Fibroblast of skin of left quadriceps (primary cell): ENCODE measurements at regions not wholly inside any gene's neighbourhood (a gene's known extent, or its start where the extent isn't known, plus 50 kb on each side); places are given as distances from the start of the nearest gene placed in this dataset.
"Not testable (repeated sequence)": the region's sequence is repeated elsewhere in the genome, so short reads cannot be mapped to it uniquely, and the experiment has no call there.

ENCODE experiments used
- DNase-seq, 2 experiments: peaks; one replicate each; pipeline ENCODE4 v3.0.0-alpha.2; 2013; ENCODE audit warnings: low read depth in 2 of 2

DNA sequence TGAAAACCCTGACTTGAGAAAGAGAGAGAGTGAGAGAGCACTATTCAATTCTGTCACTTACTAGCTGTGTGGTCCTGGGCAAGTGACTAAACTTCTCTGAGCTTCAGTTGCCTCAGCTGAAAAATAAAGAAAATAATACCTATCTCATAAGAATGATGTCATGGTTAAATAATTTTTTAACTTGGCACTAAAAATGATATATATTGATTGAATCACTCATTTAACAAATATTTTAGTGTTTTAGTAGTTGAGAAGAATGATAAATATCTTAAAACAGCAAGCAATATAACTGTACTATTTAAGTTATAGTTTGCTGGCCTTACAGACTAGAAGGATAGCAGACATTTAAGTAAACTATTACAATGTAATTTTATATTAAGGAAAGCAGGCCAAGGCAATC is 764.2 kb downstream of the DIAPH3 start:
- DNase-seq, result no peak

DNA sequence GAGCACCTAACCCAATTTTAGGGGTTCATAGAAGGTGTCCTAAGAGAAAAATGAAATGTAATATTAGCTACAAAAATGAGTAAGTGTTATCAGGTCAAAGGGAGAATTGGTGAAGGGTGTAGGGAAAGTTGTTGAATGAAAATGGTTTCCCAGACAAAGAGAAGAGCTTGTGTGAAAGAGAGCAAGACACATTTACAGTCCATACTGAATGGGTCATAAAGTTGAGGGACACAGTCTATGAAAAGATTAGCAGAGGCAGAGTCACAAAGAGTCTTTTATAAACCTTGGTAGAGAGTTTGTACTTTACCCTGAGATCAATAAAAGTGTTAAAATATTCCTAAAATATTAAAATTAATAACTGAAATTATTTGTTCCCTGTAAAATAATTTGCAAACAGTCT is 759.4 kb downstream of the DIAPH3 start:
- DNase-seq, result no peak

DNA sequence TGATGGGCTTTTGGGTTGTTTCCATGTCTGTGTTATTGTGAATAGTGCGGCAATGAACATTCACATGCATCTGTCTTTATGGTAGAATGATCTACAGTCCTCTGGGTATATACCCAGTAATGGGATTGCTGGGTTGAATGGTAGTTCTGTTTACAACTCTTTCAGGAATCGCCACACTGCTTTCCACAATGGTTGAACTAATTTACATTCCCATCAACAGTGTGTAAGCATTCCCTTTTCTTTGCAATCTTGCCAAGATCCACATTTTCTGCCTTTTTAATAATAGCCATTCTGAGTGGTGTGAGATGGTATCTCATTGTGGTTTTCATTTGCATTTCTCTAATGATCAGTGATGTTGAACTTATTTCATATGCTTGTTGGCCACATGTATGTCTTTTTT is 756.5 kb downstream of the DIAPH3 start:
- not testable (repeated sequence) for DNase-seq

DNA sequence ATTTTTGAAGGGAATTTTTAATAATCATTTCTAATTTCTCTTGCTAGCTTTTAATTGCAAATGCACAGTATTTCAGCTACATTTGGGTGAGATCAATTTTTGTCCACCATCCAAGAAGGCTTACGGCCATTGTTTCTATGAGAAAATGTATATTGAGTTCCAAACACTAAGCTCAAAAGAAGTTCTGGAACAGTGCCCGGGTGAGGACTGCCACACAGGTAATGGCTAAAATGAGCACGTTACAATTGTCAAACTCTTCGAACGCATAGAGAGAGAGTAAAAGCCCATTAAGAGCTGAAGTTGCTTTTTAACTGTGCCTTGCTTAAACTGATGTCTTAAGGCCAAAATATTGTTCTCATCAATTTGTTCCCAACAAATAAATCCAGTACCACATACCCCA is 755.0 kb downstream of the DIAPH3 start:
- DNase-seq, result no peak

DNA sequence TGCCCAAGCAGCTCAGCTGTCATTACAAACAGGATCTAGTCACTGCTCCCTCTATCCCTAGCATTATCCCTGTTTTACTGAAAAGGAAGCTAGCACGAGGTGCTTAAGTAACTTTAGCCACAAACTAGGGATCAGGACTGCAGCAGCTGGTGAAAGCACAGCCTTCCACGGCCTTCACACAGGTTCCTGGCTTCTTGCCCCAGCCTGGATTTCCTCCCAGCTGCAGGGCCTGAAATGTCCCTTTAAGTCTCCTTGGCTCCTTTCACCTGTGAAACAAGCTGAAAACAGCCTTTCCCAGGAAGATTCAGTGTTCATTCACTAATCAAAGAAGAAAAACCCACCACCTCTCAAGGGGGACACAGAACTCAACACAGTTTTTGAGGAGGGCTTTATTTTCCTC is 754.5 kb downstream of the DIAPH3 start:
- no peak for DNase-seq

DNA sequence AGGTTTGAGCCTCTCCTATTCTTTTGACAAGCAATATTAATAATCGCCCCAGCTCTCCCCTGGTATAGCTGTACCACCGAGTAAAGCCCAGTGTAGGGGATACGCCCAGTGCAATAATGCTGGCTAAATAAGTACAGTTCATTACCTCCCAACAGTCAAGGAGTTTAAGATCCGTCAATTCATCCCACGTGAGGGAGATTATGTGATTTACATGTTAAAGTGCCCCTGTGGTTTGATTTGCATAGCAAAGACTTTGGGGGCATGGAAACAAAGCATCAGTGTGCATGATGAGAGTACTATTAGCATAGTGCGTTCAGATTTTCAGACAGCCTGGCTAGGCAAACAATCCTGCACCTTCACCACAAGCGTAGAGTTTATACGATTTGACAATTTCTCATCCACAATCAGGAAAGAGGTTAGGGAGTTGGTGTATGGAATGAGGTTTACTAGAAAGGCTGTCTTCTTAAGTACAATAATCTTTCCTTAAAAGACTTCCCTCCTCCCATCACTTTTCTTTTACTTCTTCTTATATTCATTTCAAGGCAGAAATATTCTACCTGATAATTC is 754.0 kb downstream of the DIAPH3 start:
- DNase-seq, result no peak

DNA sequence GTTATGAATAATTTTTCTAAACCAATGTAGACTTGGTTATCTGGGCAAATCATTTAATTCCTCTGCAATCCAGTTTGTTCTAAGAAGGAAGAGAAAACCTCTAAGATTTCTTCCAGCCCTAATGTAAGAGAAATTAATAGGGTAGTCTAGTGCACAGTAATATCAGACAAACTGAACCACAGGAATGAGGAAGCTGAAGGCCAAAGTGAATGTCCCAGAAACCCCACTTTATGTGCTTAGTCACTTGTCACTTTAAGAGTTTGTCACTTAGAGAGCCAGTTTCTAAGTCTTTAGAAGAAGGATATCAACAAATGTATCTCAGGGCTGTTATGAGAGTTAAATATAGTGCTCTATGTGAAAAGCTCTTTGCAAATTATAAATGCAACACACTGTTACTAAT is 750.6 kb downstream of the DIAPH3 start:
- DNase-seq, result no peak

DNA sequence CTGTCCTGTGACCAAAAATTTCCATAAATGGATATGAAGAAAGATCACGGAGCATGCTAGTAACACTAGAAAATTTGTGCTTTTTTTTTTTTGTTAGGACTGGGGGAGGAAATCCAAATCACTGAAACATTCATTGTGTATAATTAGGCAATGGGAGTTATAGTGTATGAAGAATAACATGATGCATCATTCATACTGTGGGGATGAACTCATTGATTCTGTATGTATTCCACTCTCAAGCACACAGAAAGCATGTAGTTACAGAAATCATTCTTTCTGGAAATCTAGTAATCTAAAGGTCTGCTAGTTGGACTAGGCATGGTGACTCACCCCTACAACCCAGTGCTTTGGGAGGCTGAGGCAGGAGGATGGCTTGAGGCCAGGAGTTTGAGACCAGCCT is 749.7 kb downstream of the DIAPH3 start:
- DNase-seq, result no peak

DNA sequence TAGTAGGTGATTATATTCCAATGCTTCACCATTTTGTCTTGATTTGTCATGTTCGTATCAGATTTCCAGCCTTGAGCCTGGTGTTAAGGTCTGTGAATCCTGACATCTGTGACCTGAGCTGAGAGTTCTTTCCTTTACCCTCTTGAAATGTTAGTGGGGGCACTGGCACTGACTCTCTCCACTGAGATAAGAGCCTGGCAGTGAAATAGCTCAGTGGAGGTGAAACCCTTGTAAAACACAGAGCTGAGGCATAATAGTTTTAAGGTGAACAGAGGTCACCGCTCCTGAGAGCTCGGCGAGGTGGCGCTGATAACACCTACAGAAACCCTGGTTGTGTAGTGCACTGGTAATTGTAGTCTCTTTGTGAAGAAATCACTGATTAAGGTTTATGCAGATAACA is 748.2 kb downstream of the DIAPH3 start:
- no peak for DNase-seq

DNA sequence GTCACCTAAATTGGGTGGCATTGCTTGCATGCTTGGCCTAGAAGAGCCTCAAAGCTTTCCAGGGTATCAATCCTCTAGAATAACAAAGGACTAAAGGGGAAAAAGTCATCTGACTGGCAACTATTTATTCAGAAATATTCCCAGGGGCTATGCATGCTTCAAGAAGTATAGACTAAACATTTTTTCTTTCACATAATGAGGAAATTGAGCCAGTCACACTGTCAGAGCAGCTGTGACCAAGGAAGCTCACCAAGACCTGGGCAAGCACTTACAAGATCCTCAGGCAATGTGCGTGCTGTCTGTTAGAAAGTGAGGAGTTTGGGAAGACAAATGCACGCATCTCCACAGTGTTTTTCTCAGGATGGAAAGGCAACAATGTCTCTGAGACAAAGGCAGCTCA is 747.2 kb downstream of the DIAPH3 start:
- DNase-seq, result no peak

DNA sequence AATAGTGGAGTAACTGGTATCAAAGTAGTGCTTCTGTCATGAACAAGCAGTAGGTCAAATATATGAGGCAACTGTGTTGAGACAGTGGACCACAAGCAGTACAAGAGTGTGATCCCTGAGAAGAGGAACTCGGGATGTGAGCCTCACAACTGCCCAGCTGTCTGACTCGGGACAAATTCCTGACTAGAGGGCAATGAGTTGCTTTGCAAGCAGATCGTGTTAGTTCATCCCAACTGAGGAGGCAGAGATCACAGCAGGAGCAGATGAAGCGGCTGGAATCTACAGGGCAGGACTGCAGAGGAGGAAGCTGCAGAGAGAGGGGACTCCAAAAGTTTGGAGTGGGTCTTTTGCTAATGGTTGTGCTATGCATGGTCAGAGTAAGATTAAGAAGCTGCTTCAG is 741.1 kb downstream of the DIAPH3 start:
- DNase-seq, result no peak

DNA sequence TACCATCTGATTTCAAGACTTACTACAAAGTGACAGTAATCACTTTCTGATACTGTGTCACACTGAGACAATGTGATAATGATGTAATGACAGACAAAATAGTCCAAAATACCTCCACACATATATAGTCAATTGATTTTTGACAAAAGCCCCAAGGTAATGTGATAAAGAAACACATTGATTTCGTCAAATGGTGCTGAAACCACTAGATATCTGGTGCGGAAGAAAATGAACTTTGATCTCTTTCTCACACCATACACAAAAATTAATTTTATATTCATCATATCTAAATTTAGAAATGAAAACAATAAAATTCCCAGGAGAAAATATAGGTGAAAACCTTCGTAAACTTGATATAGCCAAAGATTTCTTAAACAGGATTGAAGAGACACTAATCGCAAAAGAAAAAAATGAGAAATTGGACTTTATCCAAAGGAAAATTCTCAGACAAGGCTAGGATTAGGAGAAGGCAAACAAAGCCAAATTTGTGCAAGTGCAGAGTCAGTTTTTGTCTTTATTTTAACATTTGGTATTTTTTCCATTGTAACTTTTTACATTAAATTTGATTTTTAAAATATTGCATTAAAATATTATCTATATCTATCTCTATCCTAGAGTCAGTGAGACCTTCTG is 739.9 kb downstream of the DIAPH3 start:
- no peak for DNase-seq

DNA sequence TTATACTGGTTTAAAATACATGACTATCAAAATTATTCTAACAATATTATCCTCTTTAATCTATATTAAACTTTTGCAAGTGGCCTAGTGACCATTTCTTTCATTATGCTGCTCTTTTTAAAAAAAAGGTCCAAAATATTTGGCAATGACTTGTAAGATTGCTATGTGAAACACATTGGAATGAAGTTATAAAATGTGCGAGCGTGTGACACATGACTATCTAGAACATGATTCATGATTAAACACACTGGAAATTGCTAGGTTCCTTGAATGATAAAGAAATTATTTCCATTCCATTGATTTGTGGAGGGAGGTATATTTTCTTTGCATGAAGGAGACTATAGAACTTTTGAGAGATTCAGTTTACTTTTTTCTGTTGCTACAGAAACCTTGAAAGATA is 739.1 kb downstream of the DIAPH3 start:
- peak; percentile 19 to 30 for DNase-seq

DNA sequence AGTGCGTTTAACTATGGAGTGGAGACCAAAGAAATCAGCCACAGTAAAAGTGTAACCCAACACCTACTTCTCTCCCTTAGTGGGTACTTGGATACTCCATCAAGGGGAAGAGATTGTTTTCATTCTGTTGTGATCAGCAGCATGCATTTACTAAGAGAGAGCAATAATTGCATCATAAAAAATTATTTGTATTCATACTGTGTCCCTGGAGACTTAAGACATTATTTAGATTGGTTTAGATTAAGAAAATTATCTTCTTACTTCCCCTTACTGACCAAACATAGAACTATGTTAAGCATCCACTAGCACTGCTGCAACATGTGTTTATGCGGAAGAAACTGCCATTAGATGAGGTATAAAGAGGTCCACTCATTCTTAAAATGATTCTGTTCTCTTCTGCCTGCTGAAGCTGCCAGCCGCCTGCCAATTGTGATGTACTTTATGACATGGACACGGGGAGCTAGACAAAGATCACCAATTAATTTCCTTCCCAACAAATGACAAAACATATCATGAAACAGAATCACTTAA is 738.5 kb downstream of the DIAPH3 start:
- DNase-seq, result peak; percentile 61 to 63

DNA sequence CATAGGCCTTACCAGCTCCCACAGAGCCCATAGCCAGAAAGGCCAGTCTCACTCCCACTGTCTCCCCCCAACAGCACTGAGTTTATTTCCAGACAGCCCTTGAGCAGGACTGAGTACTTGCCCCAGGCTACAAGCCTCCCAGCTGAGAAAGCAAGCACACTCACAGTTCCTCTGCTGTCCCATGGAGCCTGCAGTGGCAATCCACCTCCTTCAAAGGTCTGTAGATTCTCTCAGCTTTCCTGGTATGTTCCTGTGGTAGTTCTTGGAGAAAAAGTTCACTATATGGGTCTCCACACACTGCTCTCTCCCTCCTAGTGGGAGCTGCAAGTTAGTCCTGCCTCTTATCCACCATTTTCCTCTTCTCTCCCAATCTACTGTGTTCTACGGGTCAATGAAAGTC is 728.7 kb downstream of the DIAPH3 start:
- DNase-seq, result no peak

DNA sequence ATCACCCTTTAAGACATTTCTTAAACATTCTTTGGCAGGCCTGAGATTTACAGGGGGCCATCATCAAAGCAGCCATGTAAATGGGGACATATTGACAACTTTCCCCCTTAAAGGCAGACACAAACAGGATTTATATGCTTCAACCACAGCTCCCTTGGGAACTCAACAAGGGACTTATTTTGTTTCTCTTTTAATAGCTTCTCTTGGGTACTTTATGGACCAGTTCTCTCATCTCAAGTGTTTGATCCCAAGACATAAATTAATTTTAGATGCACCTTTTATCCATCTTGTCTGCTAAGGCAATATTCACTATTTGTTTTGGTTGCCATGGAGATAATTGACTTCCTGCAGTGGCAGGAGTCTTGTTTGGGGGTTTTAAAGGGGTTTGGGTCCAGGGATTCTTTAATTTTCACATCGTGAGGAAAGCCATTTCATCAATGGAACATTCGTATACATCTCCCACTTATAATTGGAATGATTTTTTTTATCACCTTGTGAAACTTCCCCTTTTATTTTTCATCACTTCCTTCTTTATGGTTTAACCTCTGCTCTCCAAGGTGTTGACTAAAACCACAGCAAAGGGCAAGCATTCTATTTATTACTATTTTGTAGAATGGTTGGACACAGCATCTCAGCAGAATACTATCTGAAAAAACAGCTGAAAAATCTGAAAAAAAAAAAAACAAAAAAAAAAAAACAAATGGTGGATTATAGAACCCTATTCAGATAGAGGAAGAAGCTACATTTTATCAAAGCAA is 726.0 kb downstream of the DIAPH3 start:
- no peak for DNase-seq

DNA sequence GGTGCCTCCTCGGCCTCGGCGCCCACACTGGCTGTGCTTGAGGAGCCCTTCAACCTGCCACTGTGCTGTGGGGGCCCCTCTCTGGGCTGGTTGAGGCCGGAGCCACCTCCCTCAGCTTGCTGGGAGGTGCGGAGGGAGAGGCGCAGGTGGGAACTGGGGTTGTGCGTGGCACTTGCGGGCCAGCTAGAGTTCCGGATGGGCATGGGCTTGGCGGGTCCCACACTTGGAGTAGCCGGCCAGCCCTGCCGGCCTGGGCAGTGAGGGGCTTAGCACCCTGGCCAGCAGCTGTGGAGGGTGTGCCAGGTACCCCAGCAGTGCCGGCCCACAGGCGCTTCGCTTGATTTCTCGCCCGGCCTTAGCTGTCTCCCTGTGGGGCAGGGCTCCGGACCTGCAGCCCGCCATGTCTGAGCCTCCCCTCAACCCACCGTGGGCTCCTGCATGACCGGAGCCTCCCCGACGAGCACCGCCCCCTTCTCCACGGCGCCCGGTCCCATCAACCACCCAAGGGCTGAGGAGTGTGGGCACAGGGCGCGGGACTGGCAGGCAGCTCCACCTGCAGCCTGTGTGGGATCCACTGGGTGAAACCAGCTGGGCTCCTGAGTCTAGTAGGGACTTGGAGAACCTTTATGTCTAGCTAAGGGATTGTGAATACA is 723.8 kb downstream of the DIAPH3 start:
- DNase-seq, result no peak

DNA sequence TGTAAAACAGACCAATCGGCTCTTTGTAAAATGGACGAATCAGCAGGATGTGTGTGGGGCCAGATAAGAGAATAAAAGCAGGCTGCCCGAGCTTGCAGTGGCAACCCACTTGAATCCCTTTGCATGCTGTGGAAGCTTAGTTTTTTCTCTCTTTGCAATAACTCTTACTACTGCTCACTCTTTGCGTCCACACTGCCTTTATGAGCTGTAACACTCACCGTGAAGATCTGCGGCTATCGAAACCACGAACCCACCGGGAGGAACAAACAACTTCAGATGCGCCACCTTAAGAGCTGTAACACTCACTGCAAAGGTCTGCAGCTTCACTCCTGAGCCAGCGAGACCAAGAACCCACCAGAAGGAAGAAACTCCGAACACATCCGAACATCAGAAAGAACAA is 722.7 kb downstream of the DIAPH3 start:
- not testable (repeated sequence) for DNase-seq

DNA sequence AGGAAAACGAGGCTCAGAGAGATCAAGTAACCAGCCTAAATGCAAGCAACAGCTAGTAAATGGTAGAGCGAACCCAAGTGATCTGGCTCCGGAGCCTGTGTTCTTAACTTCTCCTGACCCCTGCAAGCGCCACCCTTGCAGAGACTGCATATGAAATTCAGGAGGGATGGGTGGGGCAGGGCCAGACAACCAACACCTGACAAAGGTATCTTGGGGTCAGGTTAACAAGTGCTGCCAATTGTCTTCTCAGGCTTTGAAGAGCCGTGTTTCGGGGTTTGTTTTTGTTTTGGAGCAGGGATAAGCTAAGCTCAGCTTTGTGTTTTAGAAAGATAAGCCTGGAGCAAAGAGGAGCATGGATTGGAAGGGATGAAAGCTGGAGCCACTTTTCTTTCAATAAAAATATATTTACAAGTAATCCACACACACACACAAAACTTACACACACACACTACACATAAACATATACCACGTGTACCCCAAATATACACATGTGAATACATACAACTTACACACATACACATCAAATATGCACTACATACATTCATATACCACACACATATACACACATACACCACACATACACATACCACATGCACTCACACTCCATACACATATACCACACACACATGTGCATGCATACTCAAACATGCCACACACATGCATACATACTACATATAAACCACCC is 722.0 kb downstream of the DIAPH3 start:
- no peak for DNase-seq

DNA sequence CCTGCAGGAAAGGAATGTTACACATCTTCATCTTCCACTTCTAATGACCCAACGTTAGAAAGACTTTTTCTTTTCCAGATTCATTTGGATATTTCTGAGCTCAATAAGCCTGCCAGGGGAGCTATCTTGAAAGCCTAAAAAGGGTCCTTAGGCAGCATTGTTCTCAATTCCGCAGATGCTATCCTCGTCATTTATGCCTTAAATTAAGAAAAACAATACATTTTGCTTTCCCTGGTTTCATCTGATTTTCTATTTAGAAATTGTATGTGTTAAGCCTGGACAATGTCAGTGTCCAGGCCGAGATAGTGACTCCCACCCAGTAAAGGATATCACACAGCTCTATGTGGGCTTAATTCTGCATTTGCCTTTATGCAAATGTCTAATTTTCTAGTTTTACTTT is 721.3 kb downstream of the DIAPH3 start:
- no peak for DNase-seq

DNA sequence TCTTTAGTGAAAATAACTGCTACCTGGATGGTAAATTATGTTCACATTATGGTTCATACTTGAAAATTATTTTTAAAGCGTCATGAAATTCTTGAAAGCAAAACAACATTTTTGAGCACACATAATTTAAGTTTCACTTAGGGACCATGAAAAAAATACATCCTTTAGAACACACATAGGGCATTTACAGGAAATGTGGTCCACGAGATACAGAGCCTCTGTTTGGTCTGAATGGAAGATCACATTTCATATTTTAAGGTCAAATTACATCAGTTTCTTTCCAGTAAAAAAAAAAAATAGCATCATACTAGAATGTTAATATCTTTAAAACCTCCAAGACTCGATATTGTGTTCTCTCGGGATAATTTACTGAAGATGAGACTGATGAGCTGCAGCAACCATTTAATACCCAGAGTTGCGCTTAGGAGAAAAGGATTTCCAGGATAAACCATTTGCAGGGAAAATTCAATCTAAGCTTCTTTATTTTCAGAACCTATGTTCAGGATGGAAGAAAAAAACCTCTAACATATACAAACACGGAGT is 720.7 kb downstream of the DIAPH3 start:
- DNase-seq, result no peak
